Inflammatory macrophage treated with lipopolysaccharide for 4 hours (primary cell): ENCODE measurements at regions not wholly inside any gene's neighbourhood (a gene's known extent, or its start where the extent isn't known, plus 50 kb on each side); places are given as distances from the start of the nearest gene placed in this dataset.
A peak's percentile ranks its signal among the peaks of the same experiment; 100 is the strongest.

Source experiments
- DNase-seq: peaks from one replicate; pipeline ENCODE4 v3.0.0-alpha.2; 2020

DNA sequence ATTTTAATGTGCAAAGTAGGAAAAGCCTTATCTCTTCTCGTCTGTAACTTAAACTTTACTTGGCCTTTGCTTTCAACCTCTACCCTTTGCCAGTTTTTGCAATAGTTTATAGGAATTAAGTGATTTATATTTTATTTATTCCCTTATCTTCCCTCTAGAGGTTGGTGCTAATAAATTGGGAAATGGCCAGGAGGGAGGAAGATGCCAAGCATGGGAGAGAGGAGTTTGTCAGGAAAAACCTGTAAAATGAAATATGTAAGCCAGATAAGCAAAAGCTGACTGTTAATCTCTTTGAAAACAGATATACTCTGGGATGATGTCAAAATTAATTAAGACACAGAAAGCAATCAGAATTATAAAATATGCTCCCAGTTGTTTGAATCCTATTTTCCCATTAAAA is 484.5 kb downstream of the NR2F1-AS1 start:
- DNase-seq = no peak

GRCh38 chr5:93092349-93093105 is 488.5 kb downstream of the NR2F1-AS1 start:
- DNase-seq = no peak

DNA sequence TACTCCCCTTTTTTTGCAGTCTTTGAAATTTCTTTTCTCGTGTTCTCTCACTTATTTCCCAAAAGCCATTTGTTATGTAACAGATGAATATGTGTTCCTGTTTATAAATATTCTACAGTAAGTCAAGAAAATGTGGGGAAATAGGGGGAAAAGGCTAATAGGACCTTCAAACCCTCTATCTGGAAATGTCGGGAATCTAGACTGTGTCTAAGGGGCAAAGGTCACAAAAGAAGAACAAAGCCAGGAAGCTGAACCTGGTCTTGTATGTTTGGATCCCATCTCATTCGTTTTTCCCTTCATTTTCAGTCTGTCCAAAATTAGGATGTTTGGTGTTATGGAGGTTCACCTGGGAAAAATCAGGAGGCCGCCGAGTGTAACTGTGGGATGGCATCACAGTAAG is 490.3 kb downstream of the NR2F1-AS1 start:
- no peak for DNase-seq

GRCh38 chr5:93088592-93089389 is 492.2 kb downstream of the NR2F1-AS1 start:
- DNase-seq = no peak

DNA sequence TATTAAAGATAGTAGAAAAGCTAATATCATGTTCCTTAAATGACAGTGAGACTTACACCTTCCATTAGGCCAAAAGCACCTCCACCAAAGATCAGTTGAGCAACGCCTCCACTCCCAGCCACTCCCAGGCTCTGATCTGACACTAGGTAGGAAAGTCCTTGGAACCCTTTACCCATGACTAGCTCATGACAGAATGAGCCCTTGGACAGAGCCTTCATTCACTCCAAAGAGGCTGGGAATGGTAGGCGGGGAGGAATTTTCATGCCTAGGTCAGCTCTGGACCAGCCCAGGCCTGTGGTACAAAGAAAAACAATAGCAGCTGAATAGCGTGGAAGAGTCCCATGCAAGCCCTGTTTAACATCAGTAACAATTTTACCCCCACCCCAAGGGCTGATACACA is 493.7 kb downstream of the NR2F1-AS1 start:
- DNase-seq = no peak

- DNase-seq = no peak
Measured at GRCh38 chr5:93082981-93083380, 498.0 kb downstream of the NR2F1-AS1 start.

- DNase-seq = no peak
Measured at GRCh38 chr5:93079046-93079445, 502.0 kb downstream of the NR2F1-AS1 start.

DNA sequence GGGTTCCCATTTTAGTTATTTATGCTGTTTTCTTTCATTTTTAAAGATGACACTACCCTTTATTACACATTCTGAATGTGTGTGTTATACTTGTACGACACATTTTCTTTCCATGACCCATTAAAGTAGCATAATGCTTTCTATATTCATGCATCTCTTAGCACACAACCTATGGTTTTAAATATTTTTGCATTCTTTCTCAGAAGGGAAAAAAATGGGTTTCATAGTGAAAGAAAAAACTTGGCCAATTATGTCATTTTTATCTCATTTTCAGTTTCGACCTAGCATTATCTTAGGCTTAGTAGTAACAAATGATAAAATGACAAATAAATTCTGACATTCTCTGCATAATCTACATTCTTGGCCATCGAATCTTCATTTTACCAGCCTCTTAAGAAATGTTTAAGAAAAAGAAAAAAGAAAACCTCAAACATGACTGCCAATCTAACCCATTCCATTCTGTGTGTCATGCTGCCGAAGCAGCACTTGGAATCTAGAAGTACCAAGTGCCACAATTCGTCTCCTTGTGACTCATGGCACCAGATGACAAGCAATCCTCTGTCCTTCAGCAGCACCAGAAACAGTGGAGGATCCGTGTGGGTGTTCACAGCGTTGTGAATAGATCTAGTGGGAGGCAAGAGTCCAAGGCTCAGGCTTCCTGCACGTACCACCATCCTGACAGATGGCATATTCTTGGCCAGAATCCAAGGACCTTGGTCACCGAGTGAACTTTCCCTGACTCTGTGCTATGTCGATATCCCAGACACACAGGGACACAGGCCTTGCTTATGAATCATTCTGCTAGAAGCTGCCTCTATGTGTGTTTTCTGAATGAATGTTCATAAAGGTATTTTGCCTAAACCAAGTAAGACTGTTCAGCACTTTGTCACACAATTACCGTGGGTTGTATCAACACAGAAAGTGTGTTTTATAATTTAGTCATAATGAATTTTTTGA is 502.7 kb downstream of the NR2F1-AS1 start:
- no peak for DNase-seq

DNA sequence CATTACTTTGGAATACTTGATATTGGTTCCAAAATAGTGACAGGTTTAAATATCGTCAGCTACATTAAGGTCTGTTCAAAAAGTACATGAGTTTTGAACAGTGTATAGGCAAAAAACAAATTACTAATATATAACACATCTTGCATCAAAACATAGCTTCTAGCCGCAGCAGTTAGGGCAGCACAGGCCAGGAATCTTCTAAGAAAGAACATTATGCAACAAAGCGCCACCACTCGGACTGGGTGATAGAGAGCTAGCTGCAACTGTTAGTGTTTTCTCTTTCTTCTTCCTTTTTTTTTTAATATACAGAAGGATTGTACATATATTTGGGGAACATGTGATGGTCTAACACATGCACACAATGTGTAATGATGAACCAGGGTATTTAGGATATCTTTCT is 504.5 kb downstream of the NR2F1-AS1 start:
- DNase-seq = no peak

DNA sequence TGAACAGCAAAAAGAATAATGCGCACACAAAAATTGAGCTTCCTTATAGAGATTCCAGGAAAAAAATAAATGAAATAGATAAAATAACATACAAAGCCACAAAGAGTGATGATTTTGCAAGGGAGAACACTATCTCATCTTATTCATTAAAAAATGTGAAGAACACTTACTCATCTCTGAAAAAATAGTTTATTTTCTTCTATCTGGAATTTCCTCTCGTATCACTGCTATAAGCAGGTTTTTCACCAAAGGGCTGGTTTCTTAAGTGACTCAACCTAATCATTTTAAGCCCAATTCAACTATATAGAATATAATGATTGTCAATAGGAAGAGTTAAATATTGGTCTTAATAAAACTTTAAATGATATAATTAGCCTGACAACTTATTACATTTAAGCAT is 504.9 kb downstream of the NR2F1-AS1 start:
- no peak for DNase-seq

- DNase-seq = no peak
Measured at GRCh38 chr5:93073547-93073946, 507.5 kb downstream of the NR2F1-AS1 start.

DNA sequence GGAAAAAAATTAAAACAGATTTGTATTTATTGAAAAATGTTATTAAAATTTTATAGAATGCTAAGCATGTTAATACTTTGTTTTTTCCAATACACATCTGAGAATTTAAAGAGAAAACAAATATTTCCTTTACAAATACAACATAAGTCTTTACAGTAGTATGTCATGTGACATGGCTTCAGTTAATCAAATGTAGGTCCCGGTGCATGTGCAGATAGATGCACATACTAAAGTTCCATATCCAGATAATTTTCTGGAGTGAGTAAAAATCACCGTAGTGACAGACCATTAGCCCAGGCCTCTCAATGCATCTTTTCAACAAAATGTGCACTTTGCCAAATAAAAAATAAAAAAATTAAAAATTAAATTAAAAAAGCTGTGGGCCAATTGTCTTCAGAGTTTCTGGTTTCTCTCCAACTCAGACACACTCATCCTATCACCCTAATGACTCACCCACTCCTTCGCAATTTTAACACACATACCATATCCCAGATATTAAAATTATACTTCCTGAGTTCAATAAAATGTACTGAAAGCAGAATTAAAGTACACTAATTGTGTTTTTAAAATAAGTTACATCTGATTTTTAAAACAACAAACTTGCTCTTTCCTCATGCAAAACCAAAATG is 508.1 kb downstream of the NR2F1-AS1 start:
- no peak for DNase-seq

- DNase-seq = no peak
Measured at GRCh38 chr5:93071710-93072109, 509.3 kb downstream of the NR2F1-AS1 start.

DNA sequence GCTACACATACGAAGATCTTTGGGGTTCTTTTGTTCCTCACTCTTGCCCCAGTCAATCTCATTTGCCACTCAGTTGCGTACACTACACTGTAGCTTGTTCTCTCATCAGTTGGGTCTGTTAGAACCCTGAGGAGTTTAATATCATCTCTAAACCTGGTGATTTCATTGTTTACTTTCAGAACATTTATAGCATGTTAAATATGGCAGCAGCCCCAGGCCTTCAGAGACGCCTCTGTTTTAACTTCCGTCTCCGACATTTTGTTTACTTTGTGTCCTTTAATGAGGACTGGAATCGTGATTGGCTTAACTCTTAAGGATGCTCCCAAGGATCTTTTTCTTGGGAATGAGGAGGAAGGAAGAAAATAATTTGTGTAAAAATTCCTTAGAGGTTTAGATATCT is 510.1 kb downstream of the NR2F1-AS1 start:
- no peak for DNase-seq

DNA sequence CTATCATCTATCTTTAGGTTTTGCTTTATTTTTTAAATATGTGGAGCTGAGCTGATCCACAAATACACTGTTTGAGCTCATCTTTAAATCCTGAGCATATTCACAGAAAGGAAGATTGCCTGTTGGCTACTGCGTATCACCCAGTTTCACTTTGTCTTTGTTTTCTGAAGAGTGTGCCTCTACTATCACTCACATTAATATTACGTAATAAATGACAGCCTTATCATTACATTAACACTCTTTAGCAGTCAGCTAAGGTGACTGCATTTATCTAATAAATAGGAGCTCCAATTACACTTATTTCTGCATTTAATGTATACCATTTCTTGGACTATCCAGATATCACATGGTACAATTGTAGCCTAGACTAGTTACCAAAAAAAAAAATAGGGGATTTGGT is 511.7 kb downstream of the NR2F1-AS1 start:
- no peak for DNase-seq

DNA sequence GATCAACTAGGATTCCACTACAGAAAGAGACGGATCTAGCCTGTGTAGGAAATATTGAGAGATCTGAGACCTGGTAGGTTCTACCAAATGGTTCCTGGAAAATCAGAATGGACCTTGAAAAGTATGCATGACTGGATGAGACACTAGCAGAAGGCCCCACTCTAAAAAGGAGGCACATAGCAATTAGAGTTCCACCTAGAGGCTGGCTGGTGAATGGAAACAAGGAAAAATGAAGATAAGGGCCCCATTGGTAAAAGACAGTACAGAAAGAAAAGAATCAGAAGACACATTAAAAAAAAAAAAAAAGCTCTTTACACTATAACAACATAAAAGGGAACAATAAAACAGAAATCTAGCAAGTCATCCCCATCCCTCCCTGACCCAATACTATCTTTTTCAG is 518.5 kb downstream of the NR2F1-AS1 start:
- no peak for DNase-seq

DNA sequence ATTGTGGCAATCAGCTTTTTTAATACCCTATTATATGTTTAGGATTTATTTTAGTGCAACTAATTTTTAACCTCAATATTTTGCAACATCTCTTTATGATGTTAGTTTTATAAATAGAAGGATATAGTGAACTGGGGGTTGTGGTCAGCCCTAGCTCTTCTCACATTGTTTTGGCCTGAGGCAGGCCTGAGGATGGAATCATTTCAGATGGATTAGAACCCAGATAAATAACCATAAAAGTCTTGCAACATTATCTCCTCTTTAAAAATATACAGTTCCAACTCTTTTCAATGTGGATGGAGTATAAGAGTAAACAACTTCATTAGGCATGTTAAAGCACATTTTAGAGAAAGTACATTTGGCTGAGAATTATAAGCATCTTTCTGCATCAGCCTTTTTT is 522.7 kb downstream of the NR2F1-AS1 start:
- DNase-seq = no peak

GRCh38 chr5:93057311-93057710 is 523.7 kb downstream of the NR2F1-AS1 start:
- no peak for DNase-seq

DNA sequence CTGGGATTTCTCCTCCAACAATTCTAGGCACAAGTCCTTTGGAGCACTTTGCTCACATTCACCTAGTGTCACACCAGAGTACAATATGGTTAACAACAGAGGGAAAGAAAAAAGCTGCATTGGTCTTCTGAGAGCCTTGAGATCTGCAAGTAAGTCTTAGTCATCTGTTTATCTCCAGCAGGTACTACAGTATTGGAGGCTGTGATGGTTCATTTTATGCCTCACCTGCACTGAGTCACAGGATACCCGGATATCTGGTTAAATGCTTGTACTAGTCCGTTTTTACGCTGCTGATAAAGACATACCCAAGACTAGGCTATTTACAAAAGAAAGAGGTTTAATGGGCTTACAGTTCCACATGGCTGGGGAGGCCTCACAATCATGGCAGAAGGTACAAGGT is 525.0 kb downstream of the NR2F1-AS1 start:
- DNase-seq = no peak

DNA sequence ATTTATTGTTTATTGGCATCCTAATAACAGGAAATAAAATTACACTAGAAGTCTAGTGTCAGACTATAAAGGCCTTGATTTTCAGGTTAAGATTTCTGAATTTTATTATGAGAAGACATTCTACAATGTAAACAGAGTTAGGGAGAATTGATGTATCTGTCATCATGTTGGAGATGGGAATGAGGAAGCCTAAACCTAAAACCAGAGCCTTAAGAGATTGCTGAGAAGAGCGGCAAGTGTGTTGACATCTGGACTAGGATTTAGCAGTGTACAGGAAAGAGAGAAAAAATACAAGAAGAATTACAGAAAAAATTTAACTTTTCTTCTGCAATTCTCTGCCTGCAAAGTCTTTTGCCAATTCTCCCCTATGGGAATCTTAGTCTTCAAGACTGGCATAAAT is 525.5 kb downstream of the NR2F1-AS1 start:
- no peak for DNase-seq

- peak; percentile 30 for DNase-seq
Measured at GRCh38 chr5:93054424-93055163, 526.4 kb downstream of the NR2F1-AS1 start.

DNA sequence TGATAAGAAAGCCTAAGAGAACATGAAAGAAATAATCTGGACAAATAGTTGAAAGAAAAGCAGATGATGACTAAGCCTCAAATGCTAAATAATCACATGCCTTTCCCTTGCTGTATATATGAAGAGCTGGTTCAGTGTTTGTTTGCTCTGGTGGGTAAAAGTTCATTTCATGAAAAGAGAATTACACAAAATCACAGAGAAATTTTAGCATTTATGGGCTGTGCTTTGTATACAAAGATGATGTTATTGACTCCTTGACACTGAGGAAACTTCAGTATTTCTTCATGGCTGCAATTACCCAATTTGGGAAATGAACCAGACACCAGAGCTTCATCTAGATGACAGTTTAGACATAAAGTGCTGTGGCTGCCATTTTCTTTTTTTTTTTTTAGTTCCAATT is 527.2 kb downstream of the NR2F1-AS1 start:
- peak; percentile 58 for DNase-seq
